Uterus (tissue), 2 donors: ENCODE measurements at regions not wholly inside any gene's neighbourhood (a gene's known extent, or its start where the extent isn't known, plus 50 kb on each side); places are given as distances from the start of the nearest gene placed in this dataset.

Experiments
- CTCF ChIP-seq, 4 experiments: fragments of 200-600 bp in 2 of 4; fragments of 450-650 bp in 2 of 4; sonication (generic) in 2 of 4; IDR thresholded peaks; one replicate each; pipeline ENCODE4 v1.5.1; 2016 to 2019; ENCODE audit warnings: antibody characterized with exemption in 4 of 4, mild to moderate bottlenecking in 2 of 4, moderate library complexity in 1 of 4
- POLR2A ChIP-seq, 2 donors: fragments of 450-650 bp; IDR thresholded peaks; one replicate each; pipeline ENCODE4 v1.6.1; 2016; ENCODE audit warnings: antibody characterized with exemption in 2 of 2, mild to moderate bottlenecking in 1 of 2, moderate library complexity in 1 of 2

DNA sequence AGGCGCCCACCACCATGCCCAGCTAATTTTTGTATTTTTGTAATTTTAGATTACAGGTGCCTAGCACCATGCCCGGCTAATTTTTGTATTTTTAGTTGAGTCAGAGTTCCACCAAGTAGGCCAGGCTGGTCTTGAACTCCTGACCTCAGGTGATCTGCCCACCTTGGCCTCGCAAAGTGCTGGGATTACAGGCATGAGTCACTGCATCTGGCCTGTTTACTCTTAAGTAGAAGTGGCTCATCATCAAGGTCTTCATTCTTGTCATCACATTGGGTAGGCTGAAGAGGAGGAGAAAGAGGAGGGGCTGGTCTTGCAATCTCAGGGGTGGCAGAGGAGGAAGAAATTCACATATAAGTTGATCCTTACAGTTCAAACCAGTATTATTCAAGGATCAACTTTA, 152.4 kb upstream of the ATP2B1 start:
- TF ChIP-seq CTCF (IDR thresholded peaks at IDR 0.05): no peak
- no peak for TF ChIP-seq POLR2A (IDR thresholded peaks at IDR 0.05)
